NCI-H1105 treated with DMSO at 0.1 percent for 48 hours (cell line): ENCODE measurements at regions not wholly inside any gene's neighbourhood (a gene's known extent, or its start where the extent isn't known, plus 50 kb on each side); places are given as distances from the start of the nearest gene placed in this dataset.
"Not testable (repeated sequence)": the region's sequence is repeated elsewhere in the genome, so short reads cannot be mapped to it uniquely, and the experiment has no call there.

Source experiments
- DNase-seq: peaks from one replicate; lab custom pipeline; 2025; lab: John Stamatoyannopoulos, UW

- no peak for DNase-seq
Measured at GRCh38 chrX:151042842-151043241, 59.7 kb downstream of the HMGB3 start.

- not testable (repeated sequence) for DNase-seq
Measured at GRCh38 chrX:151066373-151066772, 83.2 kb downstream of the HMGB3 start.

DNA sequence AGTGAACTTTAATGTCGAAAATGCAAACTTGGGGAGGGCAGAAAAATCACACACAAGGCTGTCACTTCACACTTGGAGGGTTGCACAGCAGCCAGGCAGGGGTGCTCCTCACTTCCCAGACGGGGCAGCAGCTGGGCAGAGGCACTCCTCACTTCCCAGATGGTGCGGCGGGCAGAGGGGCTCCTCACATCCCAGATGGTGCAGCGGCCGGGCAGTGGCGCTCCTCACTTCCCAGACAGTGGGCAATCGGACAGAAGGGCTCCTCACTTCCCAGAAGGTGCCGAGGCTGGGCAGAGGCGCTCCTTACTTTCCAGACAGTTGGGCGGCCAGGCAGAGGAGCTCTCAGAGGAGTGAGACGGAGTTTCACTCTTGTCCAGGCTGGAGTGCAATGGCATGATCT is 90.6 kb downstream of the HMGB3 start:
- no peak for DNase-seq

DNA sequence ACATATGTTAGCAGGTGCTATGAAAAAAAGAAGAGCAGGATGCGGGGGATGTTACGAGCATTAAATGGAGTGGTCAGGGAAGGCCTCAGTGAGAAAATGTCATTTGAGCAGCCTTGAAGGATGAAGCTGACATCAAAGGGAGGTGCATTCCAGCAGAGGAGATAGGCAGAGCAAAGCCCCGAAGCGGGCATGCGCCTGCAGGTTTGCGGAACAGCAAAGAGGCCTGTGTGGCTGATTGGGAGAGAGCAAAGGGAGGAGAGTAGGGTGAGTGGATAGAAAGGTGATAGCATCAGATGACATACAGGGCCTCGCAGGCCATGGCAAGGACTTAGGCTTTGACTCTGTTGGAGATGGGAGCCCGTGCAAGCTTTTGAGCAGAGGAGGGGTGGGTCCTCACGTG is 95.4 kb upstream of the GPR50 start:
- no peak for DNase-seq

DNA sequence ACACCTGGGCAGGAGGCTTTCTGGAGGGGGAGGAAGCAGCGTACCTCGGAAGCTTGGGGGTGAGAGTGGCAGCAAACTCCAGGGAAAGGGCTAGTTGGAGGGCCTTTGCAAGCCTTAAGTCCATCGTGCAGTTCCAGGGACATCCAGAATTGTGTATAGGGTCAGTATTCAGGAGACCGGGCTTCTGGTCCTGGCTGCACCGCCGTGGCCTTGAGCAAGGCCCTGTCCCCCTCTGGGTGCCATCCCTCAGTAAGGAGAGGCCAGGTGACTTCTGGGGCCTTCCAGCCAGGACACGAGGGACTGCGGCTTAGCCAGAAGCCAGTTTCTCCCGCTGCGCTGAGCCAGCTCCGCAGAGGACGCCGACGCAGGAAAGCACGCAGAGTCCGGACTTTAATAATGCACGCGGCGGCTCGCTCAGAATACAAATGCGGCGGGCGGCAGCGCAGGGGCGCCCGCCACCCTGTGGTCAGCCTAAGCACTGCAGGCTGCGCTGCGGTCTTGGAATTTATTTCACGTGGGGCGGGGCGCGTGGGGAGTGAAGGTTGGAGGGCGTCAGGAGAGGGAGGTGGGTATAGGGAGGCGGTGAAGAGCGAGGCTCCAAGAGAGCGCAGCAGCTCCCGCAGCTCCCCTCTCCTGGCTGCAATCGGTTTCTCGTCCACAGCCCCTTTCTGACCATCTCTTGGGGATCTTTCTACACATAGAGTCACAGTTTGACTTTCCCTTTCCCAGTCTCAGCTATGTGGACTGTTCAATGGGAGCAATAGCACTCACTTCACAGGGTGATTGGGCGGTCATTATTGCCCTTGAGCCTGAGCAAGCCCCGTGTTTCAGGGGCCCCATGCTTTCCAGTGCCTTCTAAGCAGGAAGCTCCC is 94.1 kb upstream of the GPR50 start:
- peak; percentile 75 for DNase-seq

GRCh38 chrX:151084454-151084853 is 91.9 kb upstream of the GPR50 start:
- DNase-seq = no peak

GRCh38 chrX:151085207-151085606 is 91.2 kb upstream of the GPR50 start:
- no peak for DNase-seq

DNA sequence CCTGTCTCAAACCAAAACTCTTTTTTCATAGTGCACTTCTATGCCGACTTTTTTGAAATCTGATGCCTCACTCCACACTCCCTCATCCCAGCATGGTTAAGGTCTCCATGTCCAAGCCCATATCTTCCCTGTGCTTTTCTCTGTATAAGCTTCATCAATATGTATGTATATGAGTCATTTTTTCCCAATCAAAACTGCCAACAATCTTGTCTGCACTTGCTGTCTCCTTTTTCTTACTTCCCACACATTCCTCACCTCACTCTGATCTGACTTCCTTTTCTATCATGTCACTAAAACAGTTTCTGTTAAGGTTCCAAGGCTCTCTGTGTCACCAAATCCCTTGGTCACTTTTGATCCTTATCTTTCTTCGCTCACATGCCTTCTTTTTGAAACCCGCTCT is 88.2 kb upstream of the GPR50 start:
- DNase-seq = no peak

DNA sequence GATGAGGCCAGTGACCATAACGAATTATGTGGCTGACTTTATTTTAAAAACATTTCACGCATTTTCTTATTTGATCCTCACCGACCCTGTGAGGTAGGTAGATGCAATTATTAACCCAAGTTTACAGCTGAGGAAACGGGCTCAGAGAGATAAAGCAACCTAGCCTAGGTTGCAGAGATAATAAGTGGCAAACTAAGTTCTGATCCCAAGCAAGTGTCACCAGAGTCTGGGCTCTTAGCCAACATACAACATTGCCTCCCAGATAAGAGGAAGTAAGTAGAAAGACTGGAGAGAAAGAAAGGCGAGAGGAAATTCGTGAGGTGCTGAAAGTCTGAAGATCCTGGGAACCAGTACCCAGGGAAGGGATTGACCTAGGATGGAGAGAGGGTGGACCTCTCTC is 77.4 kb upstream of the GPR50 start:
- no peak for DNase-seq

DNA sequence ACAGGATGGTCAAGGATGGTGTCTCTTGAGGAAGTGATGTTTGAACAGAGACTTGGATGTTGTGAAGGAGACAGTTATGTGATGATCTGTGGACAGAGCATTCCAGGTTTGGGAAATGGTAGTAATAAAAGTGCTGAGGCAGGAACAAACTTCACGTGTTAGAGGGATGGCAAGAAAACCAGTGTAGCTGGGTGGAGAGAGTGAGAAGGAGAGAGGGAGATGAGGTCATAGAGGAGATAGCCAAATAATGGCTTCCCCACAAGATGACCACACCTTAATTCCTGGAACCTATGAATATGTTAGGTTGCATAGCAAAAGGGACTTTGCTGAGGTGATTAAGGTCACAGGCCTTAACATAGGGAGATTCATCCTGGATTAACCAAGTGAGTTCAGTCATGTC is 75.6 kb upstream of the GPR50 start:
- no peak for DNase-seq

DNA sequence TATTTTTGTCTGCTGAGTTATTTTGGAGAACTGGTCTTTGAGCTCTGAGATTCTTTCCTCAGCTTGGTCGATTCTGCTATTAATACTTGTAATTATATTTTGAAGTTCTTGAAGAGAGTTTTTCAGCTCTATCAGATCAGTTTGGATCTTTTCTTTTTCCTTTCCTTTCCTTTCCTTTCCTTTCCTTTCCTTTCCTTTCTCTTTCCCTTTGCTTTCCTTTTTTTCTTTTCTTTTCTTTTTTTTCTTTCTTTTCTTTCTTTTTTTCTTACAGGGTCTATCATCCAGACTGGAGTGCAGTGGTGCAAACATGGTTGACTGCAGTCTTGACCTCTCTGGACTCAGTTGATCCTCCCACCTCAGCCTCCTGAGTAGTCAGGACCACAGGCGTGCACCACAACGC is 63.2 kb upstream of the GPR50 start:
- not testable (repeated sequence) for DNase-seq
